ENCODE measurements at regions not wholly inside any gene's neighbourhood (a gene's known extent, or its start where the extent isn't known, plus 50 kb on each side); places are given as distances from the start of the nearest gene placed in this dataset.

DNA sequence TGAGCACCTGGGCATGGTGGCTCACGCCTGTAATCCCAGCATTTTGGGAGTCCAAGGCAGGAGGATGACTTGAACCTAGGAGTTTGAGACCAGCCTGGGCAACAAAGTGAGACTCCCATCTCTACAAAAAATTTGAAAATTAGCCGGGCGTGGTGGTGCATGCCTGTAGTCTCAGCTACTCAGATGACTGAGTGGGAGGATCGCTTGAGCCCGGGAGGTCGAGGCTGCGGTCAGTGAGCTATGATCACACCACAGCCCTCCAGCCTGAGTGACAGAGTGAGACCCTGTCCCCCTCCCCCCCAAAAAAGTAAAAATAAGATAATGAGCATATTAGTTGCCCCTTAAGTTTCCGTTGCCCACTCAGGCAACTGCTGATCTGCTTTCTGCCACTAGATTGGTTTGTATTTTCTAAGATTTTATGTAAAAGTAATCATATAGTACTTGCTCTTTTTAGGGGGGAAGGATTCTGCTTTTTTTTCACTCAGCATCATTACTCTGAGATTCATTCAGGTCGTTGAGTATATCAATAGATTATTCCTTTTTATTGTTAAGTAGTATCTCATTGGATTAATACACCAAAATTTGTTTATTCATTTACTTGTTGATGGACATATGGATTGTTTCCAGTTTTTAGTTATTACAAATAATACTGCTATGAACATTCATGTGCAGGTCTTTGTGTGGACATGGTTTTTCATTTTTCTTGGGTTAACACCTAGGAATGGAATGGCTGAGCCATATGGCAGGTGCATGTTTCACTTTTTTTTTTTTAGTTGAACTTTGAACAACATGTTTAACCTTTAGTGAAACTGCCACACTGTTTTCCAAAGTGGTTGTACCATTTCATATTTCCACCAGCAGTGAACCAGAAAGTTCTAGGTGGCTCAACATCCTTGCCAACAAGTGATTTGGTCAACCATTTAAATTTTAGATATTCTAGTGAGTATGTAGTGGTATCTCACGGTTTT is 75.0 kb upstream of the SPRED2 start:
- intact Hi-C loops (cut with micrococcal nuclease) = no loop called here

DNA sequence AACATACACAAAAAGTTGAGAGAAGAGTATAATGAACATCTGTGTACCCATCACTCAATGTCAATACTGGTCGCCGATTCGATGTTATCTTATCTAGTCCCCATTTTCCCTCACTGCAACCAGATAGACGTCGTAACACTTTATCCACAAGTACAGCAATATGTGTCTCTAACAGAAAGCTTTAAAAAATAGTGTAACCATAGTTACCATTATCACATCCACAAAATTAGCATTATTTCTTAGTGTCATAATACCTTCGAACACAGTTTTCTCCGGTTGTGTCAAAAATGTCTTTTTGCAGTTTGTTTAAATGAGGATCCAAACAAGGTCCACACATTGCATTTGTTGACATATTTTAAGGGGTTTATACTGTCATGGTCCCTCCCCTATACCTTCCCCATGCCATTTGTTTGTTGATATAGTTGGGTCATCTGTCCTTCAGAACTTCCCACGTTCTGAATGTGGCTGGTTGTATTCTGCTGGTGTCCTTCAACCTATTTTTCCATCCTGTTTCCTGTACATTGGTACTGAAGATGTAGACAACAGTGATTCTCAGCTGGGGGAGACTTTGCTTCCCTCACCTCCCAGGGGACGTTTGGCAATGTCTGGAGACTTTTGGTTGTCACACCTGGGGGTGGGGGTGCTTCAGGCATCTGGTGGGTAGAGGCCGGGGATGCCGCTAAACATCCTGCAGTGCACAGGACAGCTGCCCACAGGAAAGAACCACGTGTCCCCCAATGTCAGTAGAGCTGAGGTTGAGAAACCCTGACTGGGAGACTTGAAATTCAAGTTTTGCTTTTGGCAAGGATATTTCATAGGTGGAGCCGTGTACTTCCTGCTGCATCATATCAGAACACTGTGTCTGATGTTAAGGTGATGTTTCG is 72.7 kb upstream of the SPRED2 start:
- intact Hi-C loops (cut with micrococcal nuclease) = no loop called here

DNA sequence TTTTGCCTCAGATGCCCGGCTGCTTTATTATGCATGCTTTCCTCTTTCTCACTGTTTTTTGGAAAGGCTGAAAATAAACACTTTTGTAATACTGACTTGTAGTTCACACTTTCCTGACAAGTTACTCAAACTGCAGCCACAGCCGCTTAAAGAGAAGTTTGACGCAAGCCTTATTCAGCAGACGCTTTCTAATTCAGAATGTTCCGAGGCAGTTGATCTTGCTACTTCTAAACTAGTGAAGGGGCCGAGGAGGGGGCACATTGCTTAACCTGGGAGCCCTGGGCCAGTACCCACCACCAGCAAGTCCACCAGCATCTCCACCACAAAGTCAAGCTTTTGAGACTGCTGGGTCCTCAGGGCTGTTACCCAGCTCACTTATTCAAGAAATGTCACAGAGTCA is 71.8 kb upstream of the SPRED2 start:
- intact Hi-C loops (cut with micrococcal nuclease) = no loop called here

DNA sequence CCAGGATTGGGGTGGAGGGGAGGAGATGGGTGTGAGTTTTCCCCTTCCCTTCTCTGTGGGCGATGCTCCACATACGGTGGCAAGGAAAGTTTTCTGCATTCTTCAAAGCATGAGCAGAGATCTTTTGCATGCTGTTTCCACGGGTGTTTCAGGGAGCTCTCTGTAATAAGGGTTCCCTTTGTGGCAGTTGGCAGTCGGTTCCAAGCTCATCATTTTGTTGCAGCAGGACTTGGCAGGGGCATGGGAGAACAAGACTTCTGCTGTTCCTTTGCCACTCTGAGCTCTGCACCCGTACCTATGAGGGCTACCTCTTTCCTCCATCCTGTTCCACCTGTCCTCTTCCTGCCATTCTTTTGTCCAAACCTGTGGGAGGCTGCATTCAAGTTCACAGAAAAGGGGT is 71.3 kb upstream of the SPRED2 start:
- intact Hi-C loops (cut with micrococcal nuclease) = no loop called here

DNA sequence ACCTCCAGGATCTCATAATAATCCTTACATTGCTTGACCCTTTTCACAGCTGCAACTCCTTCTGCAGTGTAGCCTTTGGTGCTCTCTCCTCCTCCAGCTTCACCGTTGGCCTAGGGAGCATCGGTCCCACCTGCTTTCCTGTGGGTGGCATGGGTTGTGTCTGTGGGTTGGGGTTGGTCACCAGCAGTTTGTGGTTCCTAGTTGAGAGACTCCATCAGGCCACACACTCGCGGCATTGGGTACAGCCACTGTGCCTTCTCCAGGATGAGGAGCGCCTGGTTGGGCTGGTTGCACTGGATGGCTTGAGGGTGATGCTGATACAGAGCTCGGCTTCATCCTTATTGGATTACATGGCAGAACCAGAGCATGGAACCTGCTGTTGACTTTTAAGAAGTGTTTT is 69.4 kb upstream of the SPRED2 start:
- intact Hi-C loops (cut with micrococcal nuclease) = no loop called here

DNA sequence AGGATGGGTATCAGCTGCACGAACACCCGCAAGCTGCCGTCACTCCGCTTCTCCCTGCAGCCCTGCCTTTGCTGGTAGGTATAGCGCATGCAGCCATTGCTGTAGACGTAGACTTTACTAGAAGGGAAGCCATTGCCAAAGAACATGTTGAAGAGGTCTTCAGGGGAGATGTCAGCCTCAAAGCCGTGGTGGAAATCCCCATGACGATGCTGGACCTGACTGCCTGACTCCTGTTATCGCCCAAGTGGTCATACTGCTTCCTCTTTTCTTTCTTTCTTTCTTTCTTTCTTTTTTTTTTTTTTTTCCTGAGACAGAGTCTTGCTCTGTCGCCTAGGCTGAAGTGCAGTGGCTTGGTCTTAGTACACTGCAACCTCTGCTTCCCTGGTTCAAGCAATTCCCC is 68.7 kb upstream of the SPRED2 start:
- intact Hi-C loops (cut with micrococcal nuclease) = no loop called here

DNA sequence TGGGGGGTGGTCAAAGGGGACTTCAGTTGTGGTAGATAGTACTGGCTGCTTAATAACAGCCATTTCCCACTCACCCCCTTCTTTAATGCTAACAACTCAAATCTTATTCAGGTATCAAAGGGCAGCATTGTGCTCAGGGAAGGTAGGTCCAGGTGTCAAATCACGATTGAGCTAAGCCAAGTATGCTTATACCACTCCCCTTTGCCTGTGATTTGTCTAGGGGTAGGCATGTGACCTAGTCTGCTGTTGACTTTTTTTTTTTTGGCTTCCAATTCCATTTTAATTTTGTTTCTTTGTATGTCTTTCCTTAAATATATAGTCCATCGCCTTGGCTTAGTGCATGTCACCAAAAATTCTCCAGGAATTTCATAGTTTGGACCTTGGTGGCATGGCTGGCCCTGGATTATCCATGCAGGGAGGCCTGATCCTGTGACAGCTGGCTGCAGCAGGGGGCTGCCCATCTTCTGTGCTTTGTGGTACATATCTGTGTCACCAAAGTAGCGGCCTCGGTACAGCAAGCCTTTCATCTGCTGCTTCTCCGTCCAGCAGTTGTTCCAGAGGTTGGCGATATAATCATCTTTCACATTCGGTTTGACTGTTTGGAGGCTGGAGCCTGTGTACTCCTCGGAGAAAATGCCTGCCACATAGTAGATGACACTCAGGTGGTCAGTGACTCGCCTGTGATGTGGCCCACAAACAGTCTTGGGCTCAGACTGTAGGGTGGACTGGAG is 68.1 kb upstream of the SPRED2 start:
- intact Hi-C loops (cut with micrococcal nuclease) = no loop called here

DNA sequence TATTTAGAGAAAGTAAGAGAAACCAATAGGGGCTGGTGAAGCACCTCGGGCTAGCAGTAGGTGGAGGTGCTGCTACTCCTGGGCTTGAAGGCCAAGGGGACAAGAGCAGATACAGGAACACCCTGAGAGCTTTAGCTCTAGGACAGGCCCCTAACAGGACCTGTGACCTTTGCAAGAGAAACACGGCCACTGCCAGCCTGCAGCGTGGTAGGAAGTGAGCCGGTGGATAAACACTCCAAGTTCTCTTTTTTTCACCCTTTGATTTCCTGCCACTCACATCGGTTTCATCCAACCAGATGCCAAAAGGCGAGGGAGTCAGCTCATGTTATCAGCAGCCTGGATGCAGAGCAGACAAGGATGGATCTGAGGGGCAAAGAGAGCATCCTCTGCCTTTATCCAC is 66.8 kb upstream of the SPRED2 start:
- intact Hi-C loops (cut with micrococcal nuclease) = no loop called here

DNA sequence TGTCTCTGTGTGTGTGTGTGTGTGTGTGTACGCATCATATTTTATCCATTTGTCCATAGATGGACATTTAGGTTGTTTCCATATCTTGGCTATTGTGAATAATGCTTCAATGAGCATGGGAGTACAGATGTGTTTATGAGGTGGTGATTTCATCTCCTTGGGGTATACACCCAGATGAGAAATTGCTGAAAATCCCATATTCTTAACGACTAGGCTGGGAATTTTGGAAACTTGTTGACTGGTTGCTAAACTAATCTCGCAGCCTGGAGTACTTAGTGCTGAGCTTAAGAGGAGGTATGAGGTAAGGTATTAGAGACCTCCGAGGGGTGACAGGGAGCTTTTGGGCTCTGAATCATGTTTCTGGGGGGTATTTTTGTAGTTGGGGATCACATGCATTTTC is 66.0 kb upstream of the SPRED2 start:
- intact Hi-C loops (cut with micrococcal nuclease) = no loop called here

DNA sequence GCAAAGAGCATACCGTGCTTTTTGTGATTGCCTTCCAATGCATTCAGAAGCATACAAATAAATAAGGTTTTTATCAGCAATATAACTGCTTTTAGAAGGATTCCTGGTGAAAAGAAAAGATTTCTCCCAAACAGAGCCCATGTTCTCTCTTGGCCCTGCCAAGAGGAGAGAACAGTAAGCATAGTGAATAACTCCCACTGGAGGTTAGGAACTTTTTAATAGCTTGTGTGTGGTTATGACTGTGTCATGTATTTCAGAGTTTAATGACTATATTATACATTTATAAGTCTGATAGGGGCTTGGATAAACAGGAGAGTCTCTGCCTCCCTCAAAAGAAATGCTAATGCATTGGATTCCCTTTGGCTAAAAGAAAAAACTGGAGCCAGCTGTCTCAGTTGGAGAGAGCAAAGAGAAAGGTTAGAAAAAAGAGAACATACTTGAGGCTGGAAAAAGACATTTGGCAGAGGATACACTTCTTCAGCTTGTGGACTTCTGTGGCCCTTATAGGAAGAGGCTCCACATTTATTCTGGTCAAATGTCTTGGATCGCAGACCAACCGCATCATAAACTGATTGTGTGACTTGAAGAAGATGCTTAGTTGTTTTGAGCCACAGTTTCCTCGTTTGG is 63.0 kb upstream of the SPRED2 start:
- intact Hi-C loops (cut with micrococcal nuclease) = no loop called here

DNA sequence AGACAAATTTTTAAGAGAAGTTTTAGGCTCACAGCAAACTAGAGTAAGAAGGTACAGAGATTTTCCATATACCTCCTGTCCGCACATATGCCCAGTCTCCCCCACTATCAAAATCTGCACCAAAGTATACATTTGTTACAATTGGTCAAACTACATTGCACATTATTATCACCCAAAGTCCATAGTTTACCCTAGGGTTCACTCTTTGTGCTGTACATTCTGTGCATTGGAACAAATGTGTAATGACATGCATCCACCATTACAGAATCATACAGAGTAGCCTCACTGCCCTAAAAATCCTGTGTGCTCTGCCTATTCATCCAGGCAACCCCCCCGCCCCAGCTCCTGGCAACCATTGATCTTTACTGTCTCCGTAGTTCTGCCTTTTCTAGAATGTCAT is 61.7 kb upstream of the SPRED2 start:
- intact Hi-C loops (cut with micrococcal nuclease) = no loop called here

DNA sequence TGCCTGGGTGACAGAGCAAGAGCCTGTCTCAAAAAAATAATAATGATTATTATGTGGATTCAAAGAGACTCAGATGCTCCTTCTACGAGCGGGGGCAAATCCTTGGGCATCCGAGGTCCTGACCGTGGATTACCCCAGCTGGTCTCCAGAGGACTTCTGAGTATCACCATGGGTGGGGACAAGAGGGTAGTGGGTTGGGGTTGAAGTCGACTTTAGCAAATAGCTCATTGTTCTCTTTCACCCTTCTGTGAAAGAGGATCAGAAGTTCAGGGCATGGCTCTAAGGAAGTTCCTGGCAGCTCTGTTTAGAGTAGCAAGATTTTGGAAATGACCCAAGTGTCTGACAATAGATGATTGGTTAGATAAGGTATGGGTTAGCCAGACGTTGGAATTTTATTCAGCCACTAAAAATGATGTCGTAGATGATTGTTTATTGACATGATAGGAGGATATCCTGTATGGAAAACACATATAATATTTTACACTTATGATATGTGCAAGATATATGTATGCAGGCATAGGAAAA is 59.0 kb upstream of the SPRED2 start:
- intact Hi-C loops (cut with micrococcal nuclease) = no loop called here

DNA sequence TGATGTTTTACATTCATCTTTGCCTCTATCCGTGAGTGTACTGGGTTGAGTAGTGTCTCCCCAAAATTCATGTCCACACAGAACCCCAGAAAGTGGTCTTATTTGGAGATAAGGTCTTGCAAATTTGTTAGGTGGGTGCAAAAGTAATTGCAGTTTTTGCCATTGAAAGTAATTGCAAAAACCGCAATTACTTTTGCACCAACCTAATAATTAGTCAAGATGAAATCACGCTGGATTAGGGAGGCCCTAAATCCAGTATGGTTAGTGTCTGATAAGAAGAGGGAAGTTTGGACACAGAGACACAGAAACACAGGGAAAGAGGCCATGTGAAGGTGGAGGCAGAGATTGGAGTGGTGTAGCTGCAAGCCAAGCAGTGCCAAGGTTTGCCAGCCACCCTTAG is 57.8 kb upstream of the SPRED2 start:
- intact Hi-C loops (cut with micrococcal nuclease) = no loop called here

DNA sequence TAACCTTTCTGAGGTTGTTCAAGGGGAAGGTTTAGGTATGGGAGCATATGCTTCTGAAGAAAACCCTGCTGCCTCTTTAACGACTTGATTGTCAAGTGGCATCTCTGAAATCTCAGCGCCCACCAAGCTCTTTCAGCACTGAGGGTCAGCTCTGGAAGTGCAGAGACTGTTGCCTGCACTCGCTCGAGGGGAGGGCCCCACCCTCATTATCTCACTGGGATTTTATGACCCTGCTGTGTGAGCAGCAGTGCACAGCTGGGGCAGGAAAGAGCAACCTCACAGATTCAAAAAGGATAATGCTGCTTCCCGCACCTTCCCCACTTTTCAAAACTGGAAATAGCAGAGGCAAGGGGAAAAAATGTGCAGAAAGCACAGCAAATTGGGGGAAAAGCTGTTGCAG is 56.9 kb upstream of the SPRED2 start:
- intact Hi-C loops (cut with micrococcal nuclease) = no loop called here

DNA sequence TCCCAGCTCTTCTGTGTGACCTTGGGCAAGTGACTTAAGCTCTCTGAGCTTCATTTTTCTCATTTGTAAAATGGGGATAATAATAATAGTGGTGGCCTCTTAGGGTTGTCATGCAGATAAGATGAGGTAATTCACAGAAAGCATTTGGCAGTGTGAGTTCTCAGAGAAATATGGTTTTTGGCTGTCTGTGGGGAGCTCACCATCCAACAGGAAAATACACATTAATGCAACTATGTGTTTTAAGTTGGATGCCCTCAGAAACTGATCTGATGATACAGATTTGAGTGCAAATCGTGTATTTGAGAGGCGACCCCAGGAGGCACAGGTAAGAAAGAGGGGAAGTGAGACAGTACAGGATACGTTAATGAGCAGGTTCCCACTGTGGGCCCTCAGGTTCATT is 56.1 kb upstream of the SPRED2 start:
- intact Hi-C loops (cut with micrococcal nuclease) = no loop called here

DNA sequence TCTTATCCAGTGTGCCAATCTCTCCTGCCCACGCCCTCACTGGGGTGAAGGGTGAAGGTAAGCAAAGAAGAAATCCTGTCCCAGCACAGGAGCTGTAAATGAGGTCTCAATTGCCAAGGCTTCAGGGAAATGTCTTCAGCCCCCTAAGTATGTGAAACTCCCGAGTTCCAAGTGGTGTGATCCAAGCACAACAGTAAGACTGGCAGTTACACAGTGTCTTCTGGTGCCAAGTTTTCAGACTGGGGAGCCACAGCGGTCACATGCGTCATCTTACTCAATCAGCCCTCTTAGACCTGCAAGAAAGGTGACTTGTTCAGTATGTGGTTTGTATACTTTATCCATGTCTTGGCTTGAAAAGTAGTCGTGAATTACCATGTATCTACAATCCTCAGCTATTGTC is 55.0 kb upstream of the SPRED2 start:
- intact Hi-C loops (cut with micrococcal nuclease) = no loop called here

DNA sequence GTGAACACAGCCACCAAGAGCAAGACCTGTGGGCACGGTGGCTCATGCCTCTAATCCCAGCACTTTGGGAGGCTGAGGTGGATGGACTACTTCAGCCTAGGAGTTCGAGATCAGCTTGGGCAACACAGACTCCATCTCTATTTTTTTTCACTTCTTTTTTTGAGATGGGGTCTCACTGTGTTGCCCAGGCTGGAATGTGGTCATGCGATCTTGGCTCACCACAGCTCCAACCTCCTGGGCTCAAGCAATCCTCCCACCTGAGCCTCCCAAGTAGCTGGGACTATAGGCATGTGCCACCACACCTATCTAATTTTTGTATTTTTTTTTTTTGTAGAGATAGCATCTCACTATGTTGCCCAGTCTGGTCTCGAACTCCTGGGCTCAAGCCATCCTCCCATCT is 54.4 kb upstream of the SPRED2 start:
- intact Hi-C loops (cut with micrococcal nuclease) = no loop called here

DNA sequence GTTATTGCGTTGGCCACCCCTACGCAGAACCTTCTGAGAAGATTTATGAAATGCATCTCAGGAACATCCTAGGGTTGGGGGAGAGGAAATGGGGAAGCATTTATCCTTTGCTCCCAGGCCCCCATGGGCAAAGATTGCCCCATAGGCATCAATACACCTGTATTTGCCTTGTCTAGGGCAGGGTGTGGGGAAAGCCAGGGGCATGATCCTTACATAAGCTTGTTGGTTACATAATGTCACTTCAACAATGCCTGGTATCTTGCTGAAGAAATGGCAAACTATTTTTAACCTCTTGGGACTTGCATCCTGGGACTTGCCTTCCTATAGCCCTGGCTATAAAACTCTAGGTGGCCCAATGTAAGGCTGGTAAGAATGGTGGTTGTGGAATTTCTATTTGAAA is 53.9 kb upstream of the SPRED2 start:
- intact Hi-C loops (cut with micrococcal nuclease) = no loop called here

DNA sequence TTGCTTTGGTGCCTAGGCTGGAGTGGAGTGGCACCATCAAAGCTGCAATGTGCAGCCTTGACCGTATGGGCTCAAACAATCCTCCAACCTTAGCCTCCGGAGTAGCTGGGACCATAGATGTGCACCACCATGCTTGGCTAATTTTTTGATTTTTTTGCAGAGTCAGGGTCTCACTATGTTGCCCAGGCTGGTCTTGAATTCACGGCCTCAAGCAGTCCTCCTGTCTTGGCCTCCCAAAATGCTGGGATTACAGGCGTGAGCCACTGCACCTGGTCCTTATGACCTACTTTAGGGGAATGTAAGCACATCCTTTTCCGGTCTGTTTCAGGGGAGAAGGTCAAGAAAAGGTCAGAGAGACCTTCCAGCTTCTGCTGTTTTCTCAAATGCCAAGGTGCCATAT is 53.4 kb upstream of the SPRED2 start:
- intact Hi-C loops (cut with micrococcal nuclease) = no loop called here

DNA sequence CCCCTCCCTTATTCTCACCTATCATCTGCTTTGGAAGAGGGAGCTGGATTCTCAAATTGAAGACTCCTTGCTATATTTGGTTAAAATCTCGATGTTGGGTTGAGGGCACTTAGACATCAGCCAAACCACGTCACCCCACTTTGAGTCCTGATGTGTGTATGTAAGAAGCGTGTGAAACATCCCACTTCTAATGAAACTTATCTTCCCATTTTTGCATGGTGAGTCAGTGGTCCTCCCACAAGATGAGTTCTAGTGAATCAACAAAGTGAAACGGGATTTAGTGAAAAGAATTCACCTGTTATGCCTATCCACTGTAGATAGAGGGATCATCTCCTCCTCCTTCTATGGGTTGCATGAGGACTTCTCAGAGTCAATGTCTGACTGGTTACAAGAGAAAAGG is 51.4 kb upstream of the SPRED2 start:
- intact Hi-C loops (cut with micrococcal nuclease) = no loop called here

DNA sequence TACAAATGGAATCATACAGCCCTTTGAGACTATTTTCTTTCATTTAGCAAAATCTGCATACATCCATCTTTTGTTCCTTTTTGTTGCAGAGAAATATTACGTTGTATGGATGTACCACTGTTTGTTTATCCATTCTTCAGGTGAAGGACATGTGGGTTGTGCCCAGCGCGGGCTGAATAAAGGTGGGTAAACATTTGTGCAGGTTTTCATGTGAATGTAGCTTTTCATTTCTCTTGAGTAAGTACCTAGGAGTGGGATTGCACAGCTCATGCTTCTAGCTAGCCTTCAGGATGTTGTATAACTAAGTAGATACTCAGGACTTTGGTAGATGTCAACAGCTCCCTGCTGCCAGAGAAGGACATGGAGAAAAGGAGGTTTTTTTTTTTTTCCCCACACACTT is 50.6 kb upstream of the SPRED2 start:
- intact Hi-C loops (cut with micrococcal nuclease) = no loop called here

Measured in T-helper 2 cell treated with Interferon-gamma antibody and Interleukin-4, amounts not matched to agents 100 ng/mL and 5 ng/mL, for 36 hours (primary cell).